Mesenchymal stem cell (in vitro differentiated cells and primary cell): ENCODE measurements at regions not wholly inside any gene's neighbourhood (a gene's known extent, or its start where the extent isn't known, plus 50 kb on each side); places are given as distances from the start of the nearest gene placed in this dataset.

ENCODE experiments used
- DNase-seq: peaks from one replicate; pipeline ENCODE4 v3.0.0-alpha.2; 2013
- H2AFZ ChIP-seq: one replicate; pipeline ENCODE4 v1.6.1; 2013; ENCODE audit warnings: low read depth, mild to moderate bottlenecking, control low read depth, inconsistent platforms, low read length, moderate library complexity
- H2AK5ac ChIP-seq: 2 replicates; pipeline ENCODE4 v1.6.1; 2013; ENCODE audit warnings: low read length, moderate library complexity, mild to moderate bottlenecking, inconsistent platforms; ENCODE audit not compliant: severe bottlenecking
- H2BK120ac ChIP-seq: one replicate; pipeline ENCODE4 v1.6.1; 2013; ENCODE audit warnings: low read depth, mild to moderate bottlenecking, inconsistent platforms, low read length, moderate library complexity
- H2BK12ac ChIP-seq, 2 experiments: one replicate each; pipeline ENCODE4 v1.6.1; 2013; ENCODE audit warnings: inconsistent platforms in 2 of 2, low read length in 2 of 2, mild to moderate bottlenecking in 2 of 2, moderate library complexity in 2 of 2, control low read depth in 1 of 2
- H2BK15ac ChIP-seq: one replicate; pipeline ENCODE4 v1.6.1; 2013; ENCODE audit warnings: mild to moderate bottlenecking, low read depth, inconsistent platforms; ENCODE audit not compliant: poor library complexity, severe bottlenecking
- H2BK5ac ChIP-seq: 2 replicates; pipeline ENCODE4 v1.6.1; 2013; ENCODE audit warnings: low read depth, mild to moderate bottlenecking, low read length, control low read depth, inconsistent platforms; ENCODE audit not compliant: poor library complexity, severe bottlenecking
- H3K14ac ChIP-seq, 2 experiments: one replicate each; pipeline ENCODE4 v1.6.1; 2013; ENCODE audit warnings: inconsistent platforms in 2 of 2, low read length in 2 of 2, control low read depth in 1 of 2, mild to moderate bottlenecking in 1 of 2, moderate library complexity in 1 of 2
- H3K18ac ChIP-seq, 2 experiments: one replicate each; pipeline ENCODE4 v1.6.1; 2013; ENCODE audit warnings: inconsistent platforms in 2 of 2, low read length in 2 of 2, control low read depth in 1 of 2, low read depth in 1 of 2, mild to moderate bottlenecking in 1 of 2
- H3K23ac ChIP-seq, 2 experiments: one replicate each; pipeline ENCODE4 v1.6.1; 2013; ENCODE audit warnings: inconsistent platforms in 2 of 2, low read length in 2 of 2, mild to moderate bottlenecking in 2 of 2, moderate library complexity in 2 of 2, control low read depth in 1 of 2
- H3K27ac ChIP-seq: 2 replicates; pipeline ENCODE4 v1.5.1; 2013; ENCODE audit warnings: mild to moderate bottlenecking, moderate library complexity, low read length, control low read depth, inconsistent platforms; ENCODE audit not compliant: poor library complexity, severe bottlenecking
- H3K27me3 ChIP-seq, 2 experiments: 2 replicates each; pipeline versions ENCODE4 v1.6.1 to v1.7.0; 2013; ENCODE audit warnings: low read length in 2 of 2, mild to moderate bottlenecking in 2 of 2, moderate library complexity in 2 of 2, control low read depth in 1 of 2, inconsistent platforms in 1 of 2; ENCODE audit not compliant: control insufficient read depth in 1 of 2, insufficient read depth in 1 of 2
- H3K36me3 ChIP-seq, 2 experiments: 2 replicates each; pipeline versions ENCODE4 v1.6.1 to v1.7.0; 2013; ENCODE audit warnings: low read length in 2 of 2, control low read depth in 1 of 2, inconsistent platforms in 1 of 2, low read depth in 1 of 2, mild to moderate bottlenecking in 1 of 2; ENCODE audit not compliant: insufficient read depth in 2 of 2, control insufficient read depth in 1 of 2
- H3K4ac ChIP-seq, 2 experiments: one replicate each; pipeline ENCODE4 v1.6.1; 2013; ENCODE audit warnings: inconsistent platforms in 2 of 2, low read length in 2 of 2, mild to moderate bottlenecking in 2 of 2, moderate library complexity in 2 of 2, control low read depth in 1 of 2, low read depth in 1 of 2
- H3K4me1 ChIP-seq: 2 replicates; pipeline ENCODE4 v1.6.1; 2013; ENCODE audit warnings: low read depth, low read length, control low read depth; ENCODE audit not compliant: control insufficient read depth, insufficient read depth
- H3K4me2 ChIP-seq: 2 replicates; pipeline ENCODE4 v1.6.1; 2013; ENCODE audit warnings: low read length, mild to moderate bottlenecking, inconsistent platforms; ENCODE audit not compliant: poor library complexity, severe bottlenecking
- H3K4me3 ChIP-seq, 2 experiments: 2 replicates each; pipeline versions ENCODE4 v1.5.1 to v1.7.0; 2013; ENCODE audit warnings: low read length in 2 of 2, mild to moderate bottlenecking in 2 of 2, control low read depth in 1 of 2, low read depth in 1 of 2; ENCODE audit not compliant: insufficient read depth in 1 of 2
- H3K79me1 ChIP-seq: replicated peaks from 2 replicates; pipeline ENCODE4 v1.6.1; 2013; ENCODE audit warnings: mild to moderate bottlenecking, control low read depth, low read length, inconsistent platforms; ENCODE audit not compliant: poor library complexity, severe bottlenecking
- H3K9ac ChIP-seq: 2 replicates; pipeline ENCODE4 v1.7.0; 2013; ENCODE audit warnings: mild to moderate bottlenecking, low read length, moderate library complexity
- H3K9me3 ChIP-seq: 2 replicates; pipeline ENCODE4 v1.7.0; 2013; ENCODE audit warnings: mild to moderate bottlenecking, low read length; ENCODE audit not compliant: control insufficient read depth
- H4K8ac ChIP-seq: one replicate; pipeline ENCODE4 v1.6.1; 2013; ENCODE audit warnings: inconsistent platforms, mild to moderate bottlenecking, low read length, moderate library complexity
- H4K91ac ChIP-seq: one replicate; pipeline ENCODE4 v1.6.1; 2013; ENCODE audit warnings: mild to moderate bottlenecking, low read length, inconsistent platforms
- WGBS: methylation state at CpG from one replicate; pipeline ENCODE4 v1.1.7; 2013; ENCODE audit warnings: mixed read lengths; 5-methylcytosine and 5-hydroxymethylcytosine counted together

DNA sequence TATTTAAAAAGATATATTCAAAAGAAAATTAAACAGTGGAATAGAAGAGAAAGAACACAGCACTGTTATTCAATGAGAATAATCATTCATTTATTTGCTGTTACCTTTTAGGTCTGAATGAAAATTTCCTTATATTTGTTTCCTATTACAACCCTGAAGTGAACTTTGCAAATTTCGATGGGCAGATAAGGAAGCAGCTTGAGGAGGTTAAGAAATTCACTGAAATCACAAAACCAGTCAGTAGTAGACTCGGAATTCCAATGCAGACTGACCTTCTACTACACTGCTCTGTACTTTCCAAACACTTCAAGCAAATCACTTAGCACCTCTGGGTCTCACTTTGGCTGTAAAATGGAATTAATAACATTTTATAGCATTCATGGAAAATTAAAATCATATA is 172.0 kb upstream of the TP63 start:
- Histone ChIP-seq H2AFZ (no peak overlapping the region), H3K9ac (no peak overlapping the region), H3K4ac (no peak overlapping the region), H3K36me3 (no peaks in the 10 kb centered on the region), H3K18ac (no peak overlapping the region), H4K91ac (no peak overlapping the region), H3K4me2 (no peak overlapping the region), H3K14ac (no peak overlapping the region), H2BK120ac (no peak overlapping the region), H3K27me3 (no peaks in the 10 kb centered on the region), H2BK15ac (no peak overlapping the region), H3K9me3 (no peaks in the 10 kb centered on the region), H2BK5ac (no peak overlapping the region), H2AK5ac (no peak overlapping the region), H3K23ac (no peak overlapping the region), H3K27ac (no peak overlapping the region), H3K4me1 (peaks cover 3% of the 10 kb centered on the region), H3K4me3 (no peak overlapping the region), H2BK12ac (no peak overlapping the region), H4K8ac (no peak overlapping the region), H3K79me1 (no peaks in the 10 kb centered on the region)
- no peak for DNase-seq
- WGBS, result 78% methylated on average over 1 of the region's 2 CpGs

DNA sequence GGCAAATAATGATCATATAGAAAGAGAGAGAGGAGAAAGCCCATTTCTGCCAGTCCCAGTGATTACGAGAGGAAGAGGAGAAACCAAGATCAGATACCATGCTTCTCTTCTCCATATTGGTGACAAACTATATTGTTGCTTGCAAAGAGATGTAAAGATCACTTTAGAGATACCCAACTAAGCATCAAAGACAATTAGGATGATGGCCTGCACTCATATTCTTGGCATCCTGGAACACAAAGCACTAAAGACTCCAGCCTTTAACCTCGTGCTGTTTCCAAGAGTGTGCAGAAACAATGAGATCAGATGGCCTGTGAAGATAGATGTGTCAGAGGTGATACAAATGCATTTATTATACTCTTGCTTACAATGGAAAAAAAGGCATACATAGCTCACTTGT is 170.7 kb upstream of the TP63 start:
- no peak for DNase-seq
- H3K9ac ChIP-seq, result no peak overlapping the region
- no peaks in the 10 kb centered on the region for H3K79me1 ChIP-seq
- no peak overlapping the region for H3K4me3 ChIP-seq
- no peaks in the 10 kb centered on the region for H3K36me3 ChIP-seq
- H3K4me2 ChIP-seq, result no peak overlapping the region
- H4K91ac ChIP-seq, result no peak overlapping the region
- H2AFZ ChIP-seq, result no peak overlapping the region
- H2BK12ac ChIP-seq, result no peak overlapping the region
- no peak overlapping the region for H3K23ac ChIP-seq
- no peak overlapping the region for H4K8ac ChIP-seq
- no peak overlapping the region for H3K14ac ChIP-seq
- no peak overlapping the region for H3K4ac ChIP-seq
- no peak overlapping the region for H2BK120ac ChIP-seq
- no peak overlapping the region for H3K18ac ChIP-seq
- H3K4me1 ChIP-seq, result peaks cover 1% of the 10 kb centered on the region
- H2BK15ac ChIP-seq, result no peak overlapping the region
- no peak overlapping the region for H2BK5ac ChIP-seq
- no peak overlapping the region for H2AK5ac ChIP-seq
- H3K9me3 ChIP-seq, result no peaks in the 10 kb centered on the region
- no CpG with 5 or more reads among the region's 2 CpGs for WGBS
- no peaks in the 10 kb centered on the region for H3K27me3 ChIP-seq
- no peak overlapping the region for H3K27ac ChIP-seq

DNA sequence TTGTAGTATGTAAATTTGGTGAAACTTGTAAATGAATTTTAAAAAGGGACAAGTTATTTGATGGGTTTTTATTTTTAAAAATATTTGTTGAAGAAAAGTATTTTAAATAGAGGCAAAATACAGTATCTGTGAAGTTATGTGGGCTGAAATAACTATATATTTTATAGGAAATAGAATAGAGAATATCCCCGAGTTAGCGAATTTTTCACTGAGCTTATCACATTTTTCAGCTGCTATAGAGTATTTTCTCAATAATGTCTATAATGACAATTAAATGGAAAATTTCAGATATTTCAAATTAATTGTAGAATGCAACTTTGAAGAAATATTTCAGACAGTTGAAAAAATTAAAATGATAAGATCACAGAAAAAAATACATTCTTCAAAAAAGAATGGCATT is 166.4 kb upstream of the TP63 start:
- H3K9me3 ChIP-seq, result no peaks in the 10 kb centered on the region
- H3K79me1 ChIP-seq, result no peaks in the 10 kb centered on the region
- no peak overlapping the region for H4K91ac ChIP-seq
- H3K4me2 ChIP-seq, result no peak overlapping the region
- H2AK5ac ChIP-seq, result no peak overlapping the region
- H2BK15ac ChIP-seq, result no peak overlapping the region
- DNase-seq, result no peak
- no peaks in the 10 kb centered on the region for H3K4me1 ChIP-seq
- no peak overlapping the region for H3K23ac ChIP-seq
- no peak overlapping the region for H2BK5ac ChIP-seq
- WGBS, result no CpG with 5 or more reads among the region's 2 CpGs
- no peak overlapping the region for H3K27ac ChIP-seq
- H3K4ac ChIP-seq, result no peak overlapping the region
- no peak overlapping the region for H2AFZ ChIP-seq
- H2BK120ac ChIP-seq, result no peak overlapping the region
- no peak overlapping the region for H3K4me3 ChIP-seq
- no peak overlapping the region for H2BK12ac ChIP-seq
- no peak overlapping the region for H3K18ac ChIP-seq
- H4K8ac ChIP-seq, result no peak overlapping the region
- no peaks in the 10 kb centered on the region for H3K36me3 ChIP-seq
- H3K27me3 ChIP-seq, result no peaks in the 10 kb centered on the region
- no peak overlapping the region for H3K9ac ChIP-seq
- no peak overlapping the region for H3K14ac ChIP-seq

DNA sequence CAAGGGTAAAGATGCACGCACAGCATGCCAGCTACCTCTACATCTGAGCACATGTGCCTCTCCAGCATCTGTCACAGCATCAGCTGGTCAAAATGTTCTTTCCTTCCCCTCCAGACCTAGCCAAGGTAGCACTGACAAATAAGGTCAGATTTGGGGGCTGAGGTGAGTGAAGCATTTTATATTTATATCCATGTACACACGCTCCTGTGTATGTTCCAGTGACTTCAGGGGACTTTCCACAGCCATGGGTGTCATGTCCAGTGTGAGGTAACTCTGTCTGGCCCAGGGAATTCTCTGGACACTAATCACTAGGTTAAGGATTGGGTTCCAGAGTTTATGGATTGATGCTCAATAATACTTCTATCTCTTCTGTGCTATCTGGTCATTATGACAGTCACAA is 165.2 kb upstream of the TP63 start:
- no peak overlapping the region for H3K27ac ChIP-seq
- no peak overlapping the region for H4K91ac ChIP-seq
- no peak overlapping the region for H2BK12ac ChIP-seq
- no peak overlapping the region for H3K23ac ChIP-seq
- H2BK120ac ChIP-seq, result no peak overlapping the region
- H3K27me3 ChIP-seq, result no peaks in the 10 kb centered on the region
- no peak overlapping the region for H3K18ac ChIP-seq
- no peak overlapping the region for H2BK5ac ChIP-seq
- H3K14ac ChIP-seq, result no peak overlapping the region
- no peaks in the 10 kb centered on the region for H3K36me3 ChIP-seq
- H2AFZ ChIP-seq, result no peak overlapping the region
- no peaks in the 10 kb centered on the region for H3K79me1 ChIP-seq
- no peak overlapping the region for H2AK5ac ChIP-seq
- no peak overlapping the region for H2BK15ac ChIP-seq
- no peak overlapping the region for H3K4me2 ChIP-seq
- H3K4ac ChIP-seq, result no peak overlapping the region
- WGBS, result 90% methylated on average over 1 of the region's 2 CpGs
- no peak overlapping the region for H3K4me3 ChIP-seq
- no peak for DNase-seq
- H3K9me3 ChIP-seq, result no peaks in the 10 kb centered on the region
- no peak overlapping the region for H3K9ac ChIP-seq
- no peak overlapping the region for H4K8ac ChIP-seq
- no peaks in the 10 kb centered on the region for H3K4me1 ChIP-seq
